PC-3 (cell line): ENCODE measurements at regions not wholly inside any gene's neighbourhood (a gene's known extent, or its start where the extent isn't known, plus 50 kb on each side); places are given as distances from the start of the nearest gene placed in this dataset.

Experiments used
- ATAC-seq: fragments of 200-7000 bp; cut with Tn5 transposase; 2 replicates; pipeline ENCODE4 v1.9.1; 2020; ENCODE audit warnings: mild to moderate bottlenecking, moderate library complexity
- BruUV-seq: library from RNA; stranded (reverse); fragments of 400-500 nt; replicated peaks from 2 replicates; lab custom pipeline; 2021; lab: Mats Ljungman, UMichigan
- CTCF ChIA-PET: fragments of 300-600 bp; sonication (Branson Sonifier 250); formaldehyde crosslinking; loops from one replicate; lab custom pipeline; 2022; ENCODE audit warnings: antibody characterized with exemption; lab: Charles Lee
- POLR2A ChIA-PET: fragments of 300-600 bp; sonication (Branson Sonifier 250); formaldehyde crosslinking; loops from one replicate; lab custom pipeline; 2022; ENCODE audit warnings: antibody characterized with exemption; ENCODE audit not compliant: unreplicated experiment; lab: Charles Lee
- DNase-seq: peaks from one replicate; pipeline ENCODE4 v3.0.0-alpha.2; 2015
- H2AFZ ChIP-seq: fragments of 300-600 bp; sonication (generic); 2 replicates; pipeline ENCODE4 v1.6.0; 2016; ENCODE audit warnings: antibody characterized with exemption, low read length
- H3F3A ChIP-seq: fragments of 300-600 bp; sonication (generic); one replicate; pipeline ENCODE4 v1.6.0; 2017; ENCODE audit warnings: antibody characterized with exemption, low read length, control low read depth, mild to moderate bottlenecking; ENCODE audit not compliant: unreplicated experiment
- H3K27ac ChIP-seq: fragments of 300-600 bp; sonication (generic); 2 replicates; pipeline ENCODE4 v1.5.1; 2016; ENCODE audit warnings: mild to moderate bottlenecking, low read length
- H3K27me3 ChIP-seq: fragments of 300-600 bp; sonication (generic); 2 replicates; pipeline ENCODE4 v1.6.1; 2016; ENCODE audit warnings: low read length, mixed read lengths
- H3K36me3 ChIP-seq: fragments of 300-600 bp; sonication (generic); 2 replicates; pipeline ENCODE4 v1.6.1; 2016; ENCODE audit warnings: low read depth, mixed run types, low read length, mixed read lengths
- H3K4me1 ChIP-seq: fragments of 300-600 bp; sonication (generic); 2 replicates; pipeline ENCODE4 v1.5.1; 2016; ENCODE audit warnings: low read length; ENCODE audit not compliant: insufficient read depth
- H3K4me2 ChIP-seq: fragments of 300-600 bp; sonication (generic); 2 replicates; pipeline ENCODE4 v1.6.0; 2016; ENCODE audit warnings: low read length
- H3K4me3 ChIP-seq: fragments of 300-600 bp; sonication (generic); 2 replicates; pipeline ENCODE4 v1.5.1; 2016; ENCODE audit warnings: mild to moderate bottlenecking, low read length, mixed read lengths
- H3K79me2 ChIP-seq: fragments of 300-600 bp; sonication (generic); 2 replicates; pipeline ENCODE4 v1.6.1; 2017; ENCODE audit warnings: low read length, mixed read lengths
- H3K9ac ChIP-seq: fragments of 300-600 bp; sonication (generic); 2 replicates; pipeline ENCODE4 v1.6.0; 2016; ENCODE audit warnings: mild to moderate bottlenecking, low read length
- H3K9me2 ChIP-seq: fragments of 300-600 bp; sonication (generic); replicated peaks from 2 replicates; pipeline ENCODE4 v1.6.1; 2016; ENCODE audit warnings: mixed run types, low read length, mixed read lengths
- H3K9me3 ChIP-seq: fragments of 300-600 bp; sonication (generic); 2 replicates; pipeline ENCODE4 v1.6.1; 2016; ENCODE audit warnings: low read length, mixed read lengths
- H4K20me1 ChIP-seq: fragments of 300-600 bp; sonication (generic); 2 replicates; pipeline ENCODE4 v1.6.1; 2016; ENCODE audit warnings: low read length, mixed read lengths
- EZH2 ChIP-seq: fragments of 300-600 bp; sonication (generic); IDR thresholded peaks from one replicate; pipeline ENCODE4 v1.6.1; 2017; ENCODE audit warnings: antibody characterized with exemption, mild to moderate bottlenecking, low read length; ENCODE audit not compliant: unreplicated experiment
- EZH2phosphoT487 ChIP-seq: fragments of 300-600 bp; sonication (generic); IDR thresholded peaks from 2 replicates; pipeline ENCODE4 v1.6.1; 2018; ENCODE audit warnings: mild to moderate bottlenecking, antibody characterized with exemption, low read length, borderline replicate concordance
- intact Hi-C: fragments of 100-400 bp; cut with micrococcal nuclease; formaldehyde crosslinking; loops from 2 replicates; pipeline ENCODE4 v1.9.0; 2023
- TF ChIP-seq, protein P1 (sequence below): fragments of 300-600 bp; sonication (generic); conservative IDR thresholded peaks from 2 replicates; pipeline ENCODE4 v1.5.1; 2017; ENCODE audit warnings: antibody characterized with exemption, low read depth, mild to moderate bottlenecking, low read length

DNA sequence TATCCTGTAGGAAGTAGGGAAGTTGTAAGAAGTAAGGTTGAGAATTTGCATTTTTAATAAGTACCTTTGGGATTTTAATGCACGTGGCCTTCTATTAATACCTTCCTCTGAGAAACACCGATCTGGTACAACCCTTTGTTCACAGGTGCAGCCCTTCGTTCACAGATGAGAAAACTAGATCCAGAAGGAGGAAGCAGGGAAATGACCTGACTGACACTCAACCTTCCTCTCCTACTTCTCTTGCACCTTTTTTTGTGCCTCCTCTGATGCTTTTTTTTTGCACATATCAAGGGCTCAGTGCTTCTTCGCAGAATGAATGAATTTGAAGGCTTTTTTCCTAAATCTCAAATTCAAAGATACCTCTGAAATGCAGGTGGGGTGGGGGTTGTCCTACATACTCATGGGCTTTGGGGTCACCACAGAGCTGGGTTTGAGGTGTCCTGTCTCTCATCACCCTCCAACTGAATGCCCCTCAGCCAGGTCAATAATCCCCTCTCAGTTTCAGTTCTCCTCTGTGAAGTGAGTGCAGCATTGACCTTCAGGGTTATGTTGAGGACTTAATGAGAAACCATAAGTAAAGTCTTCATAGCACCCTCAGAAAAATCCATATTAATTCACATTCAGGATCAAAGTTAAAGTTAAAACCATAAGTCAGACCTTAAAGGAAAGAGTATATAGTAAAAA is 161.5 kb upstream of the CTNNB1 start:
- intact Hi-C loops, result no loop called here
- no peaks in the 10 kb centered on the region for H4K20me1 ChIP-seq
- ChIA-PET POLR2A (no interaction called here), CTCF (no interaction called here)
- H3K27me3 ChIP-seq, result peaks cover 60% of the 10 kb centered on the region
- H3K4me3 ChIP-seq, result no peak overlapping the region
- no peak overlapping the region for H3K4me2 ChIP-seq
- no peak overlapping the region for H3K9ac ChIP-seq
- BruUV-seq, result no TSS peak
- ATAC-seq, result no peak
- no peaks in the 10 kb centered on the region for H3K79me2 ChIP-seq
- H3F3A ChIP-seq, result no peaks in the 10 kb centered on the region
- H3K4me1 ChIP-seq, result no peaks in the 10 kb centered on the region
- H3K9me3 ChIP-seq, result no peaks in the 10 kb centered on the region
- DNase-seq, result no peak
- no peaks in the 10 kb centered on the region for H3K36me3 ChIP-seq
- H3K9me2 ChIP-seq, result no peaks in the 10 kb centered on the region
- H2AFZ ChIP-seq, result no peak overlapping the region
- TF ChIP-seq EZH2phosphoT487, result no peak
- no peak for TF ChIP-seq EZH2
- TF ChIP-seq, protein P1, sequence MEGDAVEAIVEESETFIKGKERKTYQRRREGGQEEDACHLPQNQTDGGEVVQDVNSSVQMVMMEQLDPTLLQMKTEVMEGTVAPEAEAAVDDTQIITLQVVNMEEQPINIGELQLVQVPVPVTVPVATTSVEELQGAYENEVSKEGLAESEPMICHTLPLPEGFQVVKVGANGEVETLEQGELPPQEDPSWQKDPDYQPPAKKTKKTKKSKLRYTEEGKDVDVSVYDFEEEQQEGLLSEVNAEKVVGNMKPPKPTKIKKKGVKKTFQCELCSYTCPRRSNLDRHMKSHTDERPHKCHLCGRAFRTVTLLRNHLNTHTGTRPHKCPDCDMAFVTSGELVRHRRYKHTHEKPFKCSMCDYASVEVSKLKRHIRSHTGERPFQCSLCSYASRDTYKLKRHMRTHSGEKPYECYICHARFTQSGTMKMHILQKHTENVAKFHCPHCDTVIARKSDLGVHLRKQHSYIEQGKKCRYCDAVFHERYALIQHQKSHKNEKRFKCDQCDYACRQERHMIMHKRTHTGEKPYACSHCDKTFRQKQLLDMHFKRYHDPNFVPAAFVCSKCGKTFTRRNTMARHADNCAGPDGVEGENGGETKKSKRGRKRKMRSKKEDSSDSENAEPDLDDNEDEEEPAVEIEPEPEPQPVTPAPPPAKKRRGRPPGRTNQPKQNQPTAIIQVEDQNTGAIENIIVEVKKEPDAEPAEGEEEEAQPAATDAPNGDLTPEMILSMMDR, result no peak
- no peak overlapping the region for H3K27ac ChIP-seq

DNA sequence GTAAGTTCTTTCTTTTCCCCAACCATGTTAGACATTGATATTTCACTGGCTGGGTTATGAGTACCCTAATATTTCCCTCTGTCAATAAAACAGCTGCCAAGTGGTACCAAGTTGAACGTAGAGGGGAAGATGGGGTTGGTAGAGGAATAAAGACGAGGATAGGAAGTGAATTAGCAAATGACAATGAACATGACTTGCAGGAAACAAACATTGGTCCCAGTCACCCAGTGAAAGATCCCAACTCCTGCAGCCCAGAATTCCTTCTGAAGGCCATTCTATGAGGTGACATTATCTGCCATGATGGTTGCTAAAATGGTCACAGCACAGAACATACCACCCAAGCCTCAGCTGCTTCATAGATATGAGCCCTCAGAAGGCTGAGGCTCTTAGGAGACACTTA is 159.0 kb upstream of the CTNNB1 start:
- Histone ChIP-seq H2AFZ (no peak overlapping the region), H3K4me1 (no peaks in the 10 kb centered on the region), H3F3A (no peaks in the 10 kb centered on the region), H3K27me3 (peaks cover 45% of the 10 kb centered on the region), H3K9me3 (no peaks in the 10 kb centered on the region), H3K9me2 (no peaks in the 10 kb centered on the region), H3K4me2 (no peak overlapping the region), H3K79me2 (no peaks in the 10 kb centered on the region), H3K4me3 (no peak overlapping the region), H3K27ac (no peak overlapping the region), H3K36me3 (no peaks in the 10 kb centered on the region), H3K9ac (no peak overlapping the region), H4K20me1 (no peaks in the 10 kb centered on the region)
- DNase-seq (no peak), ATAC-seq (no peak)
- intact Hi-C loops, result no loop called here
- CTCF ChIA-PET, result no interaction called here
- POLR2A ChIA-PET, result no interaction called here
- BruUV-seq, result no TSS peak
- TF ChIP-seq, protein P1, result no peak
- TF ChIP-seq EZH2phosphoT487 (no peak), EZH2 (no peak)

DNA sequence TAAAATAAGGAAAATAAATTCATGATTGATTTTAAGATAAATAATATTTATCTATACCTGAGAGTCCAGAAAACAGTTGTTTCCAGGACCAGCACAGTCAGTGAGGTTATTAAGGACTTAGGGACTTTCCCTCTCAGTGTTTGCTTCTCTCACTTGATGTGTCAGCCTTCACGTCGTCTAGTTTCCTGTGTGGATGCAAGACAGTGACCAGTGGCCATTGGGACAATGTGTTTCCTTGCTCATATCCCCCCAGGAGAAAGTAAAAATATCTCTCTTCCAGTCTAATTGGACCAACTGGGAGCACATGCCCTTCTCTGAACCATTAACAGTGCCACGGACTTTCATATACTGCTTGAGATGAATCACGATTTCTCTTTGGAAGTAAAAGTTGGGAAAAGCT is 157.8 kb upstream of the CTNNB1 start:
- Histone ChIP-seq H3K36me3 (no peaks in the 10 kb centered on the region), H3K4me3 (no peak overlapping the region), H4K20me1 (no peaks in the 10 kb centered on the region), H3K9ac (no peak overlapping the region), H3K27me3 (peaks cover 39% of the 10 kb centered on the region; the same call in 1 of the 2 replicates), H3K27ac (no peak overlapping the region), H2AFZ (no peak overlapping the region), H3K79me2 (no peaks in the 10 kb centered on the region), H3K4me1 (no peaks in the 10 kb centered on the region), H3F3A (no peaks in the 10 kb centered on the region), H3K9me3 (no peaks in the 10 kb centered on the region), H3K9me2 (no peaks in the 10 kb centered on the region), H3K4me2 (no peak overlapping the region)
- intact Hi-C loops, result no loop called here
- ATAC-seq (no peak), DNase-seq (no peak)
- no TSS peak for BruUV-seq
- POLR2A ChIA-PET, result no interaction called here
- no peak for TF ChIP-seq EZH2phosphoT487
- CTCF ChIA-PET, result no interaction called here
